Panc1 (cell line): ENCODE measurements at regions not wholly inside any gene's neighbourhood (a gene's known extent, or its start where the extent isn't known, plus 50 kb on each side); places are given as distances from the start of the nearest gene placed in this dataset.
"Not testable (repeated sequence)": the region's sequence is repeated elsewhere in the genome, so short reads cannot be mapped to it uniquely, and the experiment has no call there.

ENCODE experiments used
- POLR2AphosphoS5 ChIP-seq: IDR thresholded peaks from 2 replicates; pipeline ENCODE4 v1.6.1; 2012; ENCODE audit warnings: mild to moderate bottlenecking, low read depth, low read length, moderate library complexity
- SIN3A ChIP-seq: IDR thresholded peaks from 2 replicates; pipeline ENCODE4 v1.6.1; 2012; ENCODE audit warnings: low read depth, mild to moderate bottlenecking, low read length, moderate library complexity, borderline replicate concordance; ENCODE audit not compliant: insufficient read depth
- TCF7L2 ChIP-seq: IDR thresholded peaks from 2 replicates; pipeline ENCODE4 v1.6.1; 2011; ENCODE audit warnings: mild to moderate bottlenecking, low read depth, low read length, inconsistent platforms
- TF ChIP-seq, protein P1 (sequence below), 2 experiments: IDR thresholded peaks; 2 replicates each; pipeline ENCODE4 v1.6.1; 2011 to 2012; ENCODE audit warnings: low read depth in 2 of 2, control low read depth in 1 of 2, low read length in 1 of 2, mild to moderate bottlenecking in 1 of 2, moderate library complexity in 1 of 2; ENCODE audit not compliant: insufficient read depth in 1 of 2
- TF ChIP-seq, protein P2 (sequence below): fragments of 450-650 bp; IDR thresholded peaks from 2 replicates; pipeline ENCODE4 v1.5.1; 2017; ENCODE audit warnings: mild to moderate bottlenecking

DNA sequence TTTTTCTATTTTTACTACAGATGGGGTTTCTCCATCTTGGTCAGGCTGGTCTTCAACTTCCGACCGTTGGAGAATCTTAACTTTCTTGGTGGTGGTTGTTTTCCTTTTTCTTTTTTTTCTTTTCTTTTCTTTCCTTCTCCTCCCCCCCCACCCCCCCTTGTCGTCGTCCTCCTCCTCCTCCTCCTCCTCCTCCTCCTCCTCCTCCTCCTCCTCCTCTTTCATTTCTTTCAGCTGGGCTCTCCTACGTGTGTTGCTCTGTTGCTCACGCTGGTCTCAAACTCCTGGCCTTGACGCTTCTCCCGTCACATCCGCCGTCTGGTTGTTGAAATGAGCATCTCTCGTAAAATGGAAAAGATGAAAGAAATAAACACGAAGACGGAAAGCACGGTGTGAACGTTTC, 2115.1 kb upstream of the TPTE start:
- TF ChIP-seq, protein P1, sequence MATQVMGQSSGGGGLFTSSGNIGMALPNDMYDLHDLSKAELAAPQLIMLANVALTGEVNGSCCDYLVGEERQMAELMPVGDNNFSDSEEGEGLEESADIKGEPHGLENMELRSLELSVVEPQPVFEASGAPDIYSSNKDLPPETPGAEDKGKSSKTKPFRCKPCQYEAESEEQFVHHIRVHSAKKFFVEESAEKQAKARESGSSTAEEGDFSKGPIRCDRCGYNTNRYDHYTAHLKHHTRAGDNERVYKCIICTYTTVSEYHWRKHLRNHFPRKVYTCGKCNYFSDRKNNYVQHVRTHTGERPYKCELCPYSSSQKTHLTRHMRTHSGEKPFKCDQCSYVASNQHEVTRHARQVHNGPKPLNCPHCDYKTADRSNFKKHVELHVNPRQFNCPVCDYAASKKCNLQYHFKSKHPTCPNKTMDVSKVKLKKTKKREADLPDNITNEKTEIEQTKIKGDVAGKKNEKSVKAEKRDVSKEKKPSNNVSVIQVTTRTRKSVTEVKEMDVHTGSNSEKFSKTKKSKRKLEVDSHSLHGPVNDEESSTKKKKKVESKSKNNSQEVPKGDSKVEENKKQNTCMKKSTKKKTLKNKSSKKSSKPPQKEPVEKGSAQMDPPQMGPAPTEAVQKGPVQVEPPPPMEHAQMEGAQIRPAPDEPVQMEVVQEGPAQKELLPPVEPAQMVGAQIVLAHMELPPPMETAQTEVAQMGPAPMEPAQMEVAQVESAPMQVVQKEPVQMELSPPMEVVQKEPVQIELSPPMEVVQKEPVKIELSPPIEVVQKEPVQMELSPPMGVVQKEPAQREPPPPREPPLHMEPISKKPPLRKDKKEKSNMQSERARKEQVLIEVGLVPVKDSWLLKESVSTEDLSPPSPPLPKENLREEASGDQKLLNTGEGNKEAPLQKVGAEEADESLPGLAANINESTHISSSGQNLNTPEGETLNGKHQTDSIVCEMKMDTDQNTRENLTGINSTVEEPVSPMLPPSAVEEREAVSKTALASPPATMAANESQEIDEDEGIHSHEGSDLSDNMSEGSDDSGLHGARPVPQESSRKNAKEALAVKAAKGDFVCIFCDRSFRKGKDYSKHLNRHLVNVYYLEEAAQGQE (IDR thresholded peaks at IDR 0.05; ENCODE audit: insufficient read depth in 1 of 2, low read depth in 2 of 2, low read length in 1 of 2) = not testable (repeated sequence)
- TF ChIP-seq, protein P2, sequence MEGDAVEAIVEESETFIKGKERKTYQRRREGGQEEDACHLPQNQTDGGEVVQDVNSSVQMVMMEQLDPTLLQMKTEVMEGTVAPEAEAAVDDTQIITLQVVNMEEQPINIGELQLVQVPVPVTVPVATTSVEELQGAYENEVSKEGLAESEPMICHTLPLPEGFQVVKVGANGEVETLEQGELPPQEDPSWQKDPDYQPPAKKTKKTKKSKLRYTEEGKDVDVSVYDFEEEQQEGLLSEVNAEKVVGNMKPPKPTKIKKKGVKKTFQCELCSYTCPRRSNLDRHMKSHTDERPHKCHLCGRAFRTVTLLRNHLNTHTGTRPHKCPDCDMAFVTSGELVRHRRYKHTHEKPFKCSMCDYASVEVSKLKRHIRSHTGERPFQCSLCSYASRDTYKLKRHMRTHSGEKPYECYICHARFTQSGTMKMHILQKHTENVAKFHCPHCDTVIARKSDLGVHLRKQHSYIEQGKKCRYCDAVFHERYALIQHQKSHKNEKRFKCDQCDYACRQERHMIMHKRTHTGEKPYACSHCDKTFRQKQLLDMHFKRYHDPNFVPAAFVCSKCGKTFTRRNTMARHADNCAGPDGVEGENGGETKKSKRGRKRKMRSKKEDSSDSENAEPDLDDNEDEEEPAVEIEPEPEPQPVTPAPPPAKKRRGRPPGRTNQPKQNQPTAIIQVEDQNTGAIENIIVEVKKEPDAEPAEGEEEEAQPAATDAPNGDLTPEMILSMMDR = not testable (repeated sequence)
- not testable (repeated sequence) for TF ChIP-seq POLR2AphosphoS5, SIN3A, TCF7L2
